ENCODE measurements at regions not wholly inside any gene's neighbourhood (a gene's known extent, or its start where the extent isn't known, plus 50 kb on each side); places are given as distances from the start of the nearest gene placed in this dataset.

DNA sequence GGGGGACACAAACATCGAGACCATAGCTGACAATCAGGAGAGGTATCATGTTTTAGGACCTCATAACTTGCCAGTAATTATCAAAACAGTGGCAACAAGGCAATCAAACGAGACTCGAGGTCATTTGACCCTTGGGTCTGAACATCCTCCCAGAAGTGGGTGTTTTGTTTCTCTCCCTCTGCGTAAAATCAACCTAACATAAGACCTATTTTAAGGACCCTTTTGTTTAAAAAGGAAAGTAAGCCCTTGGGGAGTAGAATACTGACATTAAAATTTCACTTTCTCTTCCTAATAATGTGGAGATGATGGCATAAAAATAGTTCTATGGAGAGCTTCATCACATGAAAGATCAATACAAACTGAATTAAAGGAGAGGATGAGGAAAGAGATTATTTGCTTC is 106.2 kb upstream of the PUDP start:
- DNase-seq = no peak
- H3K4me3 ChIP-seq = no peak overlapping the region
- 85 to 87% methylated on average over 4 of the region's 4 CpGs for WGBS, 2 donors

GRCh38 chrX:7253565-7253964 is 105.6 kb upstream of the PUDP start:
- no peak for DNase-seq
- no peak for TF ChIP-seq CTCF (IDR thresholded peaks at IDR 0.05; ENCODE audit: control extremely low read depth, extremely low read depth)
- 92 to 94% methylated on average over 5 of the region's 5 CpGs for WGBS, 2 donors

More for the DNA sequence above, 106.2 kb upstream of the PUDP start:
- ATAC-seq (ENCODE audit: insufficient read depth, low FRiP score) = no peak
- peaks cover 0 to 4% (median 3%) of the 10 kb centered on the region in 3 donors for H3K27me3 ChIP-seq (ENCODE audit: control insufficient read depth in 3 of 3, insufficient read depth in 3 of 3, low read length in 2 of 3)
- H3K4me1 ChIP-seq (ENCODE audit: control insufficient read depth in 5 of 5, insufficient read depth in 5 of 5, low read length in 5 of 5) = peaks cover 0 to 4% (median 0%) of the 10 kb centered on the region in 5 donors
- peaks cover 0 to 4% (median 1%) of the 10 kb centered on the region in 4 donors for H3K36me3 ChIP-seq (ENCODE audit: control insufficient read depth in 4 of 4, insufficient read depth in 4 of 4, low read length in 4 of 4)
- no peak for TF ChIP-seq CTCF (IDR thresholded peaks at IDR 0.05; ENCODE audit: control extremely low read depth, extremely low read depth)
- H3K27ac ChIP-seq (ENCODE audit: low read depth in 1 of 2, low read length in 1 of 2) = no peak overlapping the region
- no peak overlapping the region for H3K9ac ChIP-seq (ENCODE audit: insufficient read depth in 1 of 2, low read length in 2 of 2)
- peaks cover 0 to 7% (median 2%) of the 10 kb centered on the region in 4 donors for H3K9me3 ChIP-seq (ENCODE audit: control insufficient read depth in 4 of 4, insufficient read depth in 3 of 4, low read length in 3 of 4)

GRCh38 chrX:7252013-7252610 is 104.2 kb upstream of the PUDP start:
- Histone ChIP-seq H3K9me3 (ENCODE audit: control insufficient read depth in 4 of 4, insufficient read depth in 3 of 4, low read length in 3 of 4) (peaks cover 0 to 8% (median 2%) of the 10 kb centered on the region in 4 donors), H3K27me3 (ENCODE audit: control insufficient read depth in 3 of 3, insufficient read depth in 3 of 3, low read length in 2 of 3) (peaks cover 0 to 7% (median 7%) of the 10 kb centered on the region in 3 donors), H3K27ac (ENCODE audit: low read depth in 1 of 2, low read length in 1 of 2) (peak overlapping the region in 1 of 2 donors; percentile 77), H3K4me3 (no peak overlapping the region), H3K4me1 (ENCODE audit: control insufficient read depth in 5 of 5, insufficient read depth in 5 of 5, low read length in 5 of 5) (peaks cover 0 to 4% (median 0%) of the 10 kb centered on the region in 5 donors), H3K9ac (ENCODE audit: insufficient read depth in 1 of 2, low read length in 2 of 2) (no peak overlapping the region), H3K36me3 (ENCODE audit: control insufficient read depth in 4 of 4, insufficient read depth in 4 of 4, low read length in 4 of 4) (peaks cover 0 to 3% (median 0%) of the 10 kb centered on the region in 4 donors)
- ATAC-seq (ENCODE audit: insufficient read depth, low FRiP score) = peak; percentile 70
- no peak for TF ChIP-seq CTCF (IDR thresholded peaks at IDR 0.05; ENCODE audit: control extremely low read depth, extremely low read depth)
- 35 to 51% methylated on average over 5 of the region's 5 CpGs for WGBS, 2 donors
- peak; percentile 16 to 65 (median 30) for DNase-seq

More at GRCh38 chrX:7253565-7253964, 105.6 kb upstream of the PUDP start:
- no peak overlapping the region for H3K9ac ChIP-seq (ENCODE audit: insufficient read depth in 1 of 2, low read length in 2 of 2)
- H3K9me3 ChIP-seq (ENCODE audit: control insufficient read depth in 4 of 4, insufficient read depth in 3 of 4, low read length in 3 of 4) = peaks cover 0 to 8% (median 2%) of the 10 kb centered on the region in 4 donors
- peaks cover 0 to 4% (median 0%) of the 10 kb centered on the region in 5 donors for H3K4me1 ChIP-seq (ENCODE audit: control insufficient read depth in 5 of 5, insufficient read depth in 5 of 5, low read length in 5 of 5)
- H3K4me3 ChIP-seq = no peak overlapping the region
- H3K27ac ChIP-seq (ENCODE audit: low read depth in 1 of 2, low read length in 1 of 2) = no peak overlapping the region
- peaks cover 0 to 4% (median 1%) of the 10 kb centered on the region in 4 donors for H3K36me3 ChIP-seq (ENCODE audit: control insufficient read depth in 4 of 4, insufficient read depth in 4 of 4, low read length in 4 of 4)
- ATAC-seq (ENCODE audit: insufficient read depth, low FRiP score) = no peak
- peaks cover 0 to 7% (median 6%) of the 10 kb centered on the region in 3 donors for H3K27me3 ChIP-seq (ENCODE audit: control insufficient read depth in 3 of 3, insufficient read depth in 3 of 3, low read length in 2 of 3)
